Kidney glomerular epithelial cell (primary cell): ENCODE measurements at regions not wholly inside any gene's neighbourhood (a gene's known extent, or its start where the extent isn't known, plus 50 kb on each side); places are given as distances from the start of the nearest gene placed in this dataset.
"Not testable (repeated sequence)": the region's sequence is repeated elsewhere in the genome, so short reads cannot be mapped to it uniquely, and the experiment has no call there.

Experiments
- DNase-seq: peaks from one replicate; lab custom pipeline; 2025; lab: John Stamatoyannopoulos, UW

DNA sequence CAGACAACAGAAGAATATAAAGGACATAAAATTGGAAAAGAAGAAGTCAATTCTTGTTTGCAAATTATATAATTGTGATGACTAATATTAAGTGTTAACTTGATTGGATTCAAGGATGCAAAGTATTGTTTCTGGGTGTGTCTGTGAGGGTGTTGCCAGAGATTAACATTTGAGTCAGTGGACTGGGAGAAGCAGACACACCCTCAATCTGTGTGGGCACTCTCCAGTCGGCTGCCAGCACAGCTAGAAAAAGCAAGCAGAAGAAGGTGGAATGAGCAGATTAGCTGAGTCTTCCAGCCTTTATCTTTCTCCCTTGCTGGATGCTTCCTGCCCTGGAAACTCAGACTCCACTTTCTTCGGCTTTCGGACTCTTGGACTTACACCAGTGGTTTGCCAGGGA is 51.7 kb downstream of the UBE2NL start:
- DNase-seq, result no peak

DNA sequence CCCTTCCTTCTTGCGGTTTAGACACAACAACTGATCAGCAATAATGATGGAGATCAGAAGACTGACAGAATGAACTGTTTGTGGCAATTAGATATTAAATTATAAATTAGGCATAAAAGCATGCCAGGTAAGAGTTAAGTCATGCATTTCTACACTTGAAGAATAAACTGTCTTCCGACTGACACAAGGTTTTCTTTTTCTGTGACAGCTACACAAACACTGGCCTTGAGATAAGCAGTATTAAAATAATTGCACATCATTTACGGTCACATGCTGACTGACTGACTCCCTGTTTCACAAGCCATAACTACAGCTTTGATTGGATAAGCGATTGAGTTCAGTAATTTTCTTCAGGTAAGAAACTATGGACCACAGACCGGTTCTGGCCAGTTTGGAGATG is 56.2 kb downstream of the UBE2NL start:
- DNase-seq, result no peak

DNA sequence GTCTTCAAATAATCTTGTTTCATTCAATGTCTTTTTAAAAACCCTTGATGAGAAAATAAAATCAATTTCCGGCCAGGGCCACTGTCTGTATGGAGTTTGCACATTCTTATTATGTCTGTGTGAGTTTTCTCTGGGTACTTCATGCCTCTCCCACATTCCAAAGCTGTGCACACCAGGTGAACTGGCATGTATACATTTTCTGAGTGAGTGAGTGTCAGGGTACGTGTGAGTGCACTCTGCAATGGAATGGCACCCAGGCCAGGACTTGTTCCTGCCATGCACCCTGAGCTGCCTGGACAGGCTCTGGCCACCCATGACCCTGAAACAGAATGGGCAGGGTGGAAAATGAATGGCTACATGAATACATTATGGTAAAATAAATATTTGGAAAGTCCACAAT is 61.3 kb downstream of the UBE2NL start:
- DNase-seq, result no peak

DNA sequence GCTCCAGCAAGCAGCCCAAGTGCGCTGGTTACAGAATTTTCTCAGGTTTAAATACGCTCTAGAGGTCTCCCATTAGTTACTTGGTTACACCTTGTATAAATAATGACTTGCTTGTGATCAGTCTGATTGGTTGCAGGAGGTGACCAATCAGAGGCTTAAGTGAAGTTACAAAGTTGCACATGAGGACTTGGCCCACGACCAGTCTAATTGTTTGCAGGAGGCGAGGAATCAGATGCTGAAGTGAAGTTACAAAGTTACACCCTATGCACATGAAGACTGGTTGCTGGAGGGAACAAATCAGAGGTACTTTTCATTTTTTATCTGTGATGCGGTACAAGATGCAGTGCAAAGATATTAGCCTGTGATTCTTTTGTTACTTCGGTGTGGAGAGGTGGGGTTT is 80.7 kb downstream of the UBE2NL start:
- no peak for DNase-seq

DNA sequence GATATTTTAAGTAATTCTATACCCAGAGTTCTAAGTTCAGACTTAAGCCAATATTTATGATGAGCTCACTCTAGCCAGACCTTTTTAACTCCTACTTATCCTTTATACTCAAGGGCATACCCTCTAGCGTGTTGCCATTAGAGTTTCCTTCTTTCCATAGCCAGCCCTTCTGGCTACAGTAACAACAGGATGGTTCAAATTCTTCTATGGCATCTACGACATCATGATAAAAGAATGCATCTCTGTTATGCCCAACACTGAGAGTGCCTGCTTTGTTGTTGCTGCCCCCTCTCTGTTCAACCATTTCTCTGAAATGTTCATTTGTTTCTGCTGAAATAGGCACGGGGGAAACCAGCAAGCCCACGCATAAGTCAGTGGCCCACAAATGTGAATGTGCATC is 104.5 kb downstream of the UBE2NL start:
- DNase-seq, result peak; percentile 45

DNA sequence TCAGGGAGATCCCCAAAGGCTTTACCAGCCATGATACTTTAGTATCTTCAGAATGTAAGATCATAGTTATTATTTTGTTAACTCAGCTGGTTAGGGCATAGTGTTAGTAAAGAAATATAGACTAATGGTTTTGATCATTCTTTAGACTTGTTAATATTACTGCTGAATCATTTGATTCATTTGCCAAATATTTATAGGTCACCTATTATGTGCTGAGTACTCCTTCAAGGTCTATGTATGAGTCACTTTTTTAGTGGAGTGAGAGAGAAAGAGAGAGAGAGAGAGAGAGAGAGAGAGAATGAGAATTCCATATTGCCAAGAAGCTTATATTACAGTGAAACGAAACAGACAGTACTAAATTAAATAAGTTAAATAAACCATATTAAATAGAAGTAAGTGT is 110.3 kb downstream of the UBE2NL start:
- peak; percentile 56 for DNase-seq

DNA sequence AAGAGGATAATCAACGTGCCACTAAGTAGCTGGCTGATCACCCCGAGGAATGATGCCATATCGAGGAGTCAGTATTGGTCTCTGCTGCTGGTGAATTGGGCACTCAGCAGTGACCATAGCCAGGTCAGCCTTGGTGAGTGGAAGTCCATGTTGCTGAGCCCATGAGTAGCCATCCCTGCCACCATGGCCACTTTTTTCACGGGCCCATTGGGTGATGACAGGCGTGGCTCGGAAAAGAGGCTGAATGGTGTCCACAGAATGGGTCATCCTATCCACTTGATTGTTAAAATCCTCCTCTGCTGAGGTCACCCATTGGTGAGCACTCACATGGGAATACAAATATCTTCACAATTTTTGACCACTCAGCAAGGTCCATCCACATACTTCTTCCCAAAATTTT is 114.4 kb downstream of the UBE2NL start:
- no peak for DNase-seq

DNA sequence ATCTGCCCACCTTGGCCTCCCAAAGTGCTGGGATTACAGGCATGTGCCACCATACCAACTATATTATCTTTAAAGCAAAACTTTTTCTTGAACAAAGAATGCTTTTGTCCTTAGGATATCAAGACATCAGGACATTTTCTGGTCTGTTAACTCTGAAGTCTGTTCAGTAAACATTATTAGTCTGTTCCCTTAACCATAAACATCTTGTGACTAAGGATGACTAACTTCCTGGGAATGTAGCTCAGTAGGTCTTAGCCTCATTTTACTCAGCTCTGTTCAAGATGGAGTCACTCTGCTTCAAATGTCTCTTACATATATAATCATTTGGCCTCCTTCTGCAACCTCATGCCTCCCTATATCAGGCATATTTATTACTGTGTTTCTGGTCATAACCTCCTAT is 122.9 kb downstream of the UBE2NL start:
- peak; percentile 61 for DNase-seq

DNA sequence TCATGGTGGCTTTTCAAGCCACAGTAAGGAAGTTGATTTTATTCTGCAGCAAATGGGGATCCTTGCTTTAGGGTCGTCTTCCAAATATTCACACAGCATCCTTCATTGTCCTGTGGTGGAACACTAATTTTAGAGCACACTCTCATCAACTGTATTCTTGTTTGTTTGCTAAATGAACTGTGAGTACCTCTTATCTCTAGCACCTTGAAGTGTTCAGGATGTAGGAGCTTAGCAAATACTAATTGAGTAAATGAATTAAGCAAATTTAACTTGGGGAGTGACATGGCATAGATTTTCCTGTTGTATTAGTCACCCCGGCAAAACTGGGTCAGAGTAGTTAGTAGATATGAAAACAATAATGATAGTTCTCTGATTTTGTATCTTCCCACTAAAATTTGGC is 156.9 kb downstream of the UBE2NL start:
- no peak for DNase-seq

DNA sequence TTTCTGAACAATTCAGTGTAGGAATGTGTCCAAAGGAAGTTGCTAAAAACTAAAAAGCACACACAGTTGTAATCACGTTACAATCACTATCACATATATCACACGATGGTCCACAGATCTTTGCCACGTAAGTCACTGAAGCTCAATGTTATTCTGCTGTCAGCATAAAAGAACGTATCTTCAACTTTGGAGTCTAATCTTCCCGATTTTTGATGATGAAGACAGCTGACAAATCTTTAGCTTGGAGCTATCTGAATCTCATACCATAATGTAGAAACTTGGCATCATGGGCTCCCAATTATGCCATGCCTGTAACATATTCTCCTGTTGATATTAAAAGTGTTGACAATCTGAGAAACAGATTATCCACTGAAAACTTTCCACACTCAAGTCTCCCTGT is 158.4 kb downstream of the UBE2NL start:
- no peak for DNase-seq

DNA sequence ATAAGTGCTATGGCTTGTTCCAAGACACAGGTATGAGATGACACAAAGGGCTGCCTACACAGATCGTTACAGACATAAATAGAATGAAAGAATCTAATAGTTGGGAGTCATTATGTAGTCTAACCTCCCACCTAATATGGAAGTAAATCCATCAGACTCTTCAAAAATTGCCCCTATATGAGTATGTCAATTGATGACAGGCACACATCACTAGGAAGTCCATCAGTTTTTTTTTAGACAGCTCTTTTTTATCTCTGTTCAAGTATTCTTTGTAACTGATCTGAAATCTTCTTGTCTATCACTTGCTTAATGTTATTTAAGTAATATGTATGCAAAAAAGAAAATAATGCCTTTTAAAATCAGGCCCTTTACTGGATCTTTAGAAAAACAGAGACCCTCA is 191.6 kb downstream of the UBE2NL start:
- DNase-seq, result no peak

DNA sequence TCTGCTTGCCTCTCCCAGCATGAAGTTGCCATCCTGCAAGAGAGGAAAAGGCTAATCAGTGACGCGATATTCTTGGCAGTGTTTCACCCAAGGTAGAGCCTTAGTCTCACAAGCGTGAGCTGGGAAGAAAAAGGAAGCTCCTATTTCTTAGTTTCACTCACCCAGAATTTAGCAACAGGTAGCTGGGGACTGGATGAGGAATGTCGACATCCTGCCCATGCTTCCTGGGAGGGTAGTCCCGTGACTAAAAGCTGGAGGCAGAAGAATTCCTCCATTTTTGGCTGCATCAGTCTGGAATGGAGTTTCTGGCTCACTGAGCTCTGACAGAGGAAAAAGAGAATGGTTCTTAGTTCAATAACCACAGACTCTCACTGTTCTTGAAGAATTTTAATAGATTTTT is 198.4 kb downstream of the UBE2NL start:
- not testable (repeated sequence) for DNase-seq

DNA sequence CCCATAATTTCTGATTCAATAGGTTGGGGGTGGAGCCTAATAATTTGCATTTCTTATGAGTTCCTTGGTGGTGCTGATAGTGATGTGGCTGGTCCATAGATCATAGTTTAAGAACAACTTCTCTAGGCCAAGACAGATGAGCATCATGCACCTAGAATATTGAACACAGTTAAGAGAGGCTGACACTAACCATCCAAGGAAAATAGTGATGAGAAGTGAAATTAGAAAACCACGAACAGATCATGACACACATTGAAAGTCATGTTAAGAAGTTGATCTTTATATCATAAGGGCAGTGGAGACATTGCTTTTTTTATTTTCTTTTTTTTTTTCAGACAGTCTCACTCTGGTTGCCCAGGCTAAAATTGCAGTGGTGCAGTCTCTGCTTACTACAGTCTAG is 205.8 kb downstream of the UBE2NL start:
- DNase-seq, result not testable (repeated sequence)

DNA sequence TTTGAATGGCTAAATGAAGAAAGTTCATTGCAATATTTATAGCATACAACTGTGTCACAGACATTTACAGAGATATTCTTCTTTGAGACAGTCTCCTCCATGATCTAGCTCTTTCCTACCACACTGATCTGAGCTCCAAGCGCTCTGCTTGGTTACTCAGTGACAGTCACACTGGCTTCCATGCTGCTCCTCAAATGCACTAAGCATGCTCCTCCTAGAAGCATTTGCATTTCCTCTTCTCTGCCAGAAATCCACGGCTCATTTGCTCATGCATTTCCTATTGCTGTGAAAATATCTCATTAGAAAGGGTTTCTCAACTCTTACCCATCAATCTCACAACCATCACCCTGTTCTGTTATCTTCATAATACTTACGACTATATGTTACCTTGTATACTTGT is 208.2 kb downstream of the UBE2NL start:
- DNase-seq, result not testable (repeated sequence)

DNA sequence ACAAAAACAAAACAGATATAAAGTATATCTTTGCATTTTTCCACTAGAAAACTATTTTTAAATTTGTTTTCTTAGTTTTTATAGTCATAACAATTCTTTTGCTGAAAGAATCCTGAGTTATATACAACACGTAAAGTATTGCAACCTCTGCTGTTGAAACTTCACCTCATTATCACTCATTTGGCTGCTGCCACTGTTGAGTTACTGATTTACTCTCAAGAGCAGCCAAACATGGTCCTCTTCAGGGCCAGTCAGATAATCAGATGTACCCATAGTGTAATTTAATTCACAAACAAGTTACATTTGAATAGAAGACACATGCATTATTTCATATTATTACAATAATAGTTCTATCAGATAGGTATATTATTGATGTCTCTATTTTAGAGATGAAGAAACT is 235.6 kb downstream of the UBE2NL start:
- DNase-seq, result not testable (repeated sequence)

DNA sequence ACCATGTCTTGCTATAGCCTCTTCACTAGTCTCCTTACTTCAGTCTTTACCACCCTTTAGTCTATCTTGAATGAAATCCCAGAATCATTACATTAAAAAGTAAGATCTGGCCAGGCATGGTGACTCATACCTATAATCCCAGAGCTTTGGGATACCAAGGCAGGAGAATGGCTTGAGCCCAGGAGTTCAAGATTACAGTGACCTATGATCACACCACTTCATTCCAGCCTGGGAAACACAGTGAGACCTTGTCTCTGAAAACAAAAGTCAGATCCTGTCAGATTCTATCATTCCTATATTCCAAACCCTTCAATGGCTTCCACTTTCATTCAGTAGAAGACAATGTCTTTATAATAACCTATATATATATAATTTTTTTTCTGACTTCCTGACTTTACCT is 237.7 kb downstream of the UBE2NL start:
- DNase-seq, result not testable (repeated sequence)

DNA sequence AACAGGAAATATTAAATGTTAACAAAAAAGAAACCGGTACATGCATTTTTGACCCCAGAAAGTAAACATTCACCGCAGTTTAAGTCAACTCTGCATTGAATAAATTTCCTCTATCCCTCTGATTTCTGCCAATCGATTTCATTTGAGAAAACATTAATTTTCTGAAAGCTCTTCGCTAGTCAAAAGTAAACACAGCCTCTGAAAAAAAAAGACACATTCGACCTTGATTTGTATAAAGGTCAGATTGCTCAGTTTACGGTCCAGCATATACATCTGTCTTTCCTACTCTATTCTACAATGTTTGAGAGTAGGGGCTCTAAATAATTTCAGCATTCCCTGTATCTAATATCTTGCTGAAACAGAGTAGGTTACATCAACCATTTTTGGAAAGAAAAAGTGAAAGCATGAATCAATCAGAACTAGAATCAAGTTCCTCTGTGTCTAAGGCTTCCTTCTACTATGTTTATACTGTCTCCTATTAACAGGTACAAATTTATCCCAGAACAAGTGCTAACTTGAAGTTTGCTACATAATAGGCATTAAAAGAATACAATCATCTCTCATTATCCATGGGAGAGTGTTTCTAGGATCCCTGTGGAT is 243.8 kb downstream of the UBE2NL start:
- not testable (repeated sequence) for DNase-seq

DNA sequence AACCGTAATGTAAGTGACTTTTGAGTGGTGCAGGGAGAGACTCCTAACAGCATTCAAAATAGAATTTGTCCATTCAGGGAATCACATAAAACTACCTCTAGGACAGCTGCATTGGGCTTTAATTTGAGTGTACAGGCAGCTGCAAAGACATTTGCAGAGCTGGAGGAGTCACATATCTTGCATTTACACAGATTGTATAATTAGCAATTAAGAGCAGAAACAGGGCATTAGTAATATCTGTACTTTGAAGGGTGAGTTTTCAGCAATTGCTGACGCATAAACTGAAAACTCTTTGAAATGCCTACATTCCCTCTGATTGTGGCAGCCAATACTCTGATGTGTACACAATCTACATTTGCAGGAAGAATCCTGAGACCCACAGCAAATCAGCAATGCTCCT is 245.6 kb downstream of the UBE2NL start:
- DNase-seq, result not testable (repeated sequence)

DNA sequence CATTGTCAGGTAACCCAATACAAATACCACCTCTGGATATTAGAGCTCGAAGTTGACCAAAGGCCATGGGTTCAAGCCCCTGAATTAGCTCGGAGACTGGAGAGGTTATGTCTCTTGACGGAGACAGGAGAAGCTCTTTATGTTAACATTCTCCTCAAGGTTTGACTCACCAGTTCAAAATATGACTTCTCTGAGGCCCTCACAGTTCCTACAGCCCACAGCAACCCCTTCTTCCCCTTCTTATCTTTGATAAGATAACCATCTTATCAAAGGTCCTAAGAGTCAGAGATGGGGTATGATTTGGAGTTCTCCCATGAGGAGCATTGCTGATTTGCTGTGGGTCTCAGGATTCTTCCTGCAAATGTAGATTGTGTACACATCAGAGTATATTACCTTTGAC is 246.6 kb downstream of the UBE2NL start:
- DNase-seq, result not testable (repeated sequence)

DNA sequence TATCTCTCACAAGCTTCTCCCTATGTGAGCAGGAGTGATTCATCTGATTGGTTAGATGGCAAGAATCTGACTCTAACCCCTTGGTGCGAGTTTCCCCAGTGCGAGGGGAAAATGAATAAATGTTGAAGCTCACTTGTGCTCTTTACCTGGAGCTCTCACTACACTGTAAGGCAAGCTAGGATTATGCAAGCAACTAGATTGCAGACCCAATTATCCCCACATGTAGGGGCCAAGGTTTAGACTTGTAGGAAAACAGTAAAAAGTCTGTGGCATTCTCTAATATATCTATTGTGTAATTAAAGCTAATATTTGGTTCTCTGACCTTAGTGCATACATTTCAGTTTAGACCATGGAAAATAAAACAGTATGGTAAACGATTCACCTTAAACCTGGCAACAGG is 247.2 kb downstream of the UBE2NL start:
- DNase-seq, result not testable (repeated sequence)

DNA sequence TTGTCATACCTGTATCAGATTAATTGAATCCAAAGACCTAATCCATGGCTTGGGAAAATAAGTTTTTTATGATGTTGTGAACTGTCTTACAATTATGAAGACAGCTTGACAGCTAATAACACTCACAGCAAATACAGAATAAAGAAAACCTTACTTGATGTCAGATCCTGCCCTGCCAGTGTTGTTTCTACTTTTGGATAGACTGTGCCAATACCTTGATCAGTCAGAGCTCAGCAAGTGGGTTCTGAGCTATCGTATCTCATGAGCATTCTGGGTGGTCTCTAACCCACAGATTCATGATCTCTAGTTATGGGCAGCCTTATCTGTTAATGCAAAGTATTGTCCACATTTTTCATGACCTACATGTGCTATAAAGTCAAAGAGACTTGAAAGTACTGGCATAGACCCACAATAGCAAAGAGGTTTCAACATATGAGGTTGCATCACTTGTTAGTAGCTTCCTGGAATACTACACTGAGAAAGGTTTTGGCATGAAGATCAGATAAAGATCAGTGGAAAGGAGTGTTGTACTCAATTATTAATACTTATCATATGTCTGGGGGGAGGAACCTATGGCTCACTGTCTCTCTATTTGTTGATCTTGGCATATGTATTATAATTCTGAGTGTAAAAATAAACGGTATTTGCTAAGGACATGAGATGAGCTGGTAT is 250.7 kb downstream of the UBE2NL start:
- DNase-seq, result not testable (repeated sequence)

DNA sequence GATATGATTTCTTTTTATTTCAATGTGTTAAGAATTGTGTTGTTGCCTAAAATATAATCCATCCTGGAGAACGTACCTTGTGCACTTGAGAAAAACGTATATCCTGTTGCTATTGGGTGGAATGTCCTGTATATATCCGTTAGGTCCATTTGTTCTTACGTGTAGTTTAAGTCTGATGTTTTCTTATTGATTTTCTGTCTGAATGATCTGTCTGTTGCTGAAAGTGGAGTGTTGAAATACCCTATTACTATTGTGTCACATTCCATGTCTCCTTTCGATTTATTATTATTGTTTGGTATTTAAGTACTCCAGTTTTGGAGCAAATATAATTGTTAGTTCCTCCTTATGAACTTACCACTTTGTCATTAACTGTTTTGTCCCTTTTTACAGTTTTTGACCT is 270.6 kb downstream of the UBE2NL start:
- not testable (repeated sequence) for DNase-seq

DNA sequence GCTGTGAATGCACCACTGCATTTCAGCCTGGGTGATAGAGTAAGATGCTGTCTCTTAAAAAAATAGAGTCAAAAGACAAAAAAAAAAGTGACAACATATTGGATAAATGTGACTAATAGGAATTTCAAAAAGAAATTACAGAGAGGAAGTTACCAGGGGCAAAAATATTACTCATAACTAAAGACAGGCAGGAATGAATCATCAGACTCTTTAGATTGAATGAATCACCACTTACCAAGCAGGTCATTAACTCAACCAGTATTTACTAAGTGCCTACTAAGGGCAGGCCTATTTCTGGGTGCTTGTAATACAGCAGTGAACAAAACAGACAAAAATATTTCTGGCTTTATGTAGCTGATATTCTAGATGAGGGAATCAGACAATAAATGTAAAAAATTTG is 301.3 kb downstream of the UBE2NL start:
- not testable (repeated sequence) for DNase-seq

DNA sequence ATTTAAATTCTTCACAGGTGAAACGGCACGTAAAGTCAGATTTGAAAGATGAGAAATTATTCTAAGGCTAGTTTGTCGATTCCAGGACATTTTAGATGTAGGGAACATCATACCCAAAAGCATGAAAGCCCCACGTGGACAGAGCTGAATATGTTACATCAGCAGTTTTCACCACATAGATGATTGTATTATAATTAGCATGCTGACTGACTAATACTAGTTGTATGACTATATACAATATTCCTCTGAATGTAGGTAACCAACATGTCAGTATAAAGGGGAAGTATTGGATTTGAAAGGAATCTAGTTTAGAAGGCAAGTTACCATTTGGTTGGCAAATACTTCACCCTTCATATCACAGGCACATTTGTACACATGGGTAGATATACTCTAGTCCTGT is 304.6 kb downstream of the UBE2NL start:
- DNase-seq, result not testable (repeated sequence)
